ENCODE measurements at regions not wholly inside any gene's neighbourhood (a gene's known extent, or its start where the extent isn't known, plus 50 kb on each side); places are given as distances from the start of the nearest gene placed in this dataset.

DNA sequence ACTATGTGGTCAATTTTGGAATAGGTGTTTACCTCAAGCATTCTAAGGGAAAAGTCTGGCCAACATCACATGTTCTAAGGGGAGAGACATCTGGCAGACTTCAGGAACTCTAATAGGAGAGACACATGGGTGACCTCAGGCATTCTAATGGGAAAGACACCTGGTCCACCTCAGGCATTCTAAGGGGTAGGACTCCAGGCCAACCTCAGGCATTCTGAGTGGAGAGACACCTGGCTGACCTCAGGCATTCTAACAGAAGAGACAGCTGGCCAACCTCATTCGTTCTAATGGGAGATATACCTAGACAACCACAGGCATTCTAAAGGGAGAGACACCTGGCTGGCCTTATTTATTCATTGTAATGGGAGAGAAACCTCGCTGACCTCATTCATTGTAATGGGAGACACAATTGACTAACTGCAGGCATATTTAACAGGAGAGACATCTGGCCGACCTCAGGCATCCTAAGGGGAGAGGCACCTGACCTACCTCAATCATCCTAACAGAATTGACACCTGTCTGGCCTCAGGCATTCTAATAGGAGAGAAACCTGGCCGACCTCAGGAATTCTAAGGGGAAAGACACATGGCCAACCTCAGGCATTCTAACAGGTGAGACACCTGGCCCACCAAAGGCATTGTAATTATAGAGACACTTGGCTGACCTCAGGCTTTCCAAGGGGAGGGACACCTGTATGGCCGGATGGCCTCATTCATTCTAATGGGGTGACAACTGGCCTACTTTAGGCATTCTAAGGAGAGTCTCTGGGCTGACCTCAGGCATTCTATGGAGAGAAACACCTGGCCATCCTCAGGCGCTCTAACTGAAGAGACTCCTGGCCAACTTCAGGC lies 1346.8 kb downstream of the UQCRFS1 start:
- Histone ChIP-seq H3K9ac (replicated peaks; ENCODE audit: extremely low read depth, insufficient read depth, low read length) (no peak overlapping the region), H3K4me2 (ENCODE audit: insufficient read depth, low read length) (no peak overlapping the region), H3K4me1 (ENCODE audit: control insufficient read depth, extremely low read depth, insufficient read depth, low read length) (no peaks in the 10 kb centered on the region), H2AFZ (ENCODE audit: low read depth, low read length) (no peak overlapping the region), H3K36me3 (ENCODE audit: control insufficient read depth in 2 of 2, extremely low read depth in 1 of 2, insufficient read depth in 2 of 2, low read length in 2 of 2) (no peaks in the 10 kb centered on the region), H3K79me2 (ENCODE audit: control insufficient read depth, insufficient read depth, low read length) (no peaks in the 10 kb centered on the region), H4K20me1 (replicated peaks; ENCODE audit: control insufficient read depth, extremely low read depth, insufficient read depth, low read length) (no peaks in the 10 kb centered on the region), H3K27me3 (ENCODE audit: control insufficient read depth in 2 of 2, insufficient read depth in 2 of 2, low read length in 2 of 2) (no peaks in the 10 kb centered on the region), H3K4me3 (replicated peaks in 1 of 3; ENCODE audit: insufficient read depth in 1 of 3, low read depth in 1 of 3, low read length in 3 of 3) (no peak overlapping the region), H3K9me3 (replicated peaks; ENCODE audit: control insufficient read depth, insufficient read depth, low read length) (peaks cover 4% of the 10 kb centered on the region), H3K9me1 (replicated peaks; ENCODE audit: control insufficient read depth, extremely low read depth, insufficient read depth, low read length) (no peaks in the 10 kb centered on the region), H3K27ac (ENCODE audit: insufficient read depth, low read depth, low read length) (no peak overlapping the region)
- intact Hi-C loops (cut with micrococcal nuclease) (no loop called here), dilution Hi-C loops (cut with MboI; ENCODE audit: extremely low pct_ligation_motif_present, low sequenced_read_pairs) (no loop called here)
- BruUV-seq (replicated peaks) = no TSS peak
- no peak for DNase-seq (ENCODE audit: low read depth, low spot score)
- POLR2A ChIA-PET = no interaction called here
- no peak for FAIRE-seq
- CTCF ChIA-PET = no interaction called here
- TF ChIP-seq GATA2 (IDR thresholded peaks at IDR 0.05; ENCODE audit: insufficient read depth, insufficient read length, low read depth, low read length) (no peak), POLR2A (IDR thresholded peaks at IDR 0.05; ENCODE audit: low read depth, low read length) (no peak), MYC (IDR thresholded peaks at IDR 0.05; ENCODE audit: low read depth, low read length) (no peak), EZH2 (IDR thresholded peaks at IDR 0.05; ENCODE audit: borderline replicate concordance, low read depth, low read length, severe bottlenecking) (no peak)
- TF ChIP-seq, protein P1, sequence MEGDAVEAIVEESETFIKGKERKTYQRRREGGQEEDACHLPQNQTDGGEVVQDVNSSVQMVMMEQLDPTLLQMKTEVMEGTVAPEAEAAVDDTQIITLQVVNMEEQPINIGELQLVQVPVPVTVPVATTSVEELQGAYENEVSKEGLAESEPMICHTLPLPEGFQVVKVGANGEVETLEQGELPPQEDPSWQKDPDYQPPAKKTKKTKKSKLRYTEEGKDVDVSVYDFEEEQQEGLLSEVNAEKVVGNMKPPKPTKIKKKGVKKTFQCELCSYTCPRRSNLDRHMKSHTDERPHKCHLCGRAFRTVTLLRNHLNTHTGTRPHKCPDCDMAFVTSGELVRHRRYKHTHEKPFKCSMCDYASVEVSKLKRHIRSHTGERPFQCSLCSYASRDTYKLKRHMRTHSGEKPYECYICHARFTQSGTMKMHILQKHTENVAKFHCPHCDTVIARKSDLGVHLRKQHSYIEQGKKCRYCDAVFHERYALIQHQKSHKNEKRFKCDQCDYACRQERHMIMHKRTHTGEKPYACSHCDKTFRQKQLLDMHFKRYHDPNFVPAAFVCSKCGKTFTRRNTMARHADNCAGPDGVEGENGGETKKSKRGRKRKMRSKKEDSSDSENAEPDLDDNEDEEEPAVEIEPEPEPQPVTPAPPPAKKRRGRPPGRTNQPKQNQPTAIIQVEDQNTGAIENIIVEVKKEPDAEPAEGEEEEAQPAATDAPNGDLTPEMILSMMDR (IDR thresholded peaks at IDR 0.05; ENCODE audit: extremely low read depth in 1 of 2, insufficient read depth in 1 of 2, low read depth in 1 of 2, low read length in 2 of 2) = no peak

Data from endothelial cell of umbilical vein (primary cell).